ENCODE measurements at regions not wholly inside any gene's neighbourhood (a gene's known extent, or its start where the extent isn't known, plus 50 kb on each side); places are given as distances from the start of the nearest gene placed in this dataset.
"Not testable (repeated sequence)": the region's sequence is repeated elsewhere in the genome, so short reads cannot be mapped to it uniquely, and the experiment has no call there.

DNA sequence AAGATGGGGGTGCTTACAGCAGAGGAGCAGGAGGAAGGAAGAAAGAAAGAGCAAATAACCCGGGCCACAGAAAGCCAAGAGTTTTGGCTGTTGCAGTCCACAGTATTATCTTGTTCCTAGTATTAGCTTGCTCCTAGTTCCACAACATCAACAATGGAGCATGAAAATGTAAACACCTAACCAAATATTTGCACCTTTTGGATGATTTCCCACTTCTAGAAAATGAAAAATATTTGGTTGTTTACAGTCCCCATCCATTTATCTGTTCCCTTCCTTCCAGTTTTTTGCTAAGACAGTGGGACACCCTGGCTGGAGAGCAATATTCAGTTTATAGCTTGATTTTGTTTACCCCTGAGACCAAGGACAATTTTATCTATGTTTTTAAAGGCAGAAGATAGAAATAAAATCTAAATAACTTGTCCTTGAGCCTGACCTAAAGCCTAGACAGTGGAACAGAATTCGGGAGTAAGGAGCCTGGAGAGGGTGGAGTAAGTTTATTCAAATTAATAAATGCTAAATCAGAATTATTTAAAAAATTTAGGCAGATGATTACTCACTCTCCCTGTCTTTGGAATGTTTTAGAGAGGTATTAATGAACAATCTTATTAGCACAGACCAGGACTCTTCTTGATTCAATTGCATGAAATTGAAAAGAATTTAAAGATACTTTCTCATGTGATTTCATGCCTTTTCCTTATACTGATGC is 51.6 kb downstream of the RESF1 start:
- 64 to 73% methylated on average over 2 of the region's 2 CpGs for WGBS, 2 donors
- Histone ChIP-seq H3K36me3 (peaks cover 0 to 3% (median 0%) of the 10 kb centered on the region in 4 donors), H3K4me1 (no peaks in the 10 kb centered on the region), H3K27me3 (no peaks in the 10 kb centered on the region), H3K27ac (no peak overlapping the region), H3K4me3 (no peak overlapping the region), H3K9me3 (no peaks in the 10 kb centered on the region)
- TF ChIP-seq EP300 (IDR thresholded peaks at IDR 0.05) = no peak
- TF ChIP-seq POLR2AphosphoS5 (IDR thresholded peaks at IDR 0.05) = no peak
- TF ChIP-seq, protein P1, sequence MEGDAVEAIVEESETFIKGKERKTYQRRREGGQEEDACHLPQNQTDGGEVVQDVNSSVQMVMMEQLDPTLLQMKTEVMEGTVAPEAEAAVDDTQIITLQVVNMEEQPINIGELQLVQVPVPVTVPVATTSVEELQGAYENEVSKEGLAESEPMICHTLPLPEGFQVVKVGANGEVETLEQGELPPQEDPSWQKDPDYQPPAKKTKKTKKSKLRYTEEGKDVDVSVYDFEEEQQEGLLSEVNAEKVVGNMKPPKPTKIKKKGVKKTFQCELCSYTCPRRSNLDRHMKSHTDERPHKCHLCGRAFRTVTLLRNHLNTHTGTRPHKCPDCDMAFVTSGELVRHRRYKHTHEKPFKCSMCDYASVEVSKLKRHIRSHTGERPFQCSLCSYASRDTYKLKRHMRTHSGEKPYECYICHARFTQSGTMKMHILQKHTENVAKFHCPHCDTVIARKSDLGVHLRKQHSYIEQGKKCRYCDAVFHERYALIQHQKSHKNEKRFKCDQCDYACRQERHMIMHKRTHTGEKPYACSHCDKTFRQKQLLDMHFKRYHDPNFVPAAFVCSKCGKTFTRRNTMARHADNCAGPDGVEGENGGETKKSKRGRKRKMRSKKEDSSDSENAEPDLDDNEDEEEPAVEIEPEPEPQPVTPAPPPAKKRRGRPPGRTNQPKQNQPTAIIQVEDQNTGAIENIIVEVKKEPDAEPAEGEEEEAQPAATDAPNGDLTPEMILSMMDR (IDR thresholded peaks at IDR 0.05) = no peak
- TF ChIP-seq POLR2A (IDR thresholded peaks at IDR 0.05) = no peak
- no peak for DNase-seq
- intact Hi-C loops (cut with DNase I) = no loop called here

DNA sequence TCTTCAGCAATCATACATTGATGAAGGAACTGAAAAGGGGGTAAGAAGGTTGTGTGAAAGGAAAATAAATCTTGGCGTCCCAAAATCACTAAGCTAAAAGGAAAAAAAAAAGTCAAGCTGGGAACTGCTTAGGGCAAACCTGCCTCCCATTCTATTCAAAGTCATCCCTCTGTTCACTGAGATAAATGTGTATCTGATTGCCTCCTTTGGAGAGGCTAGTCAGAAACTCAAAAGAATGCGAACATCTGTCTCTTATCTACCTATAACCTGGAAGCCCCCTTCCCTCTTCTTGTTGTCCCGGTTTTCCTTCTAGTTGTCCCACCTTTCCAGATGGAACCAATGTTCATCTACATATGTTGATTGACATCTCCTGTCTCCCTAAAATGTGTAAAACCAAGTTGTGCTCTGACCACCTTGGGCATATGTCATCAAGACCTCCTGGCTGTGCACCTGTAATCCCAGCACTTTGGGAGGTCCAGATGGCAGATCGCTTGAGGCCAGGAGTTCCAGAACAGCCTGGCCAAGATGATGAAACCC is 53.1 kb downstream of the RESF1 start:
- intact Hi-C loops (cut with DNase I) = no loop called here
- 91 to 93% methylated on average over 4 of the region's 4 CpGs for WGBS, 2 donors
- Histone ChIP-seq H3K27me3 (no peaks in the 10 kb centered on the region), H3K4me3 (no peak overlapping the region), H3K36me3 (peaks cover 0 to 1% (median 0%) of the 10 kb centered on the region in 4 donors), H3K27ac (no peak overlapping the region), H3K9me3 (no peaks in the 10 kb centered on the region), H3K4me1 (no peaks in the 10 kb centered on the region)
- no peak for DNase-seq
- TF ChIP-seq EP300 (IDR thresholded peaks at IDR 0.05) = no peak
- TF ChIP-seq, protein P1 (IDR thresholded peaks at IDR 0.05) = no peak
- no peak for TF ChIP-seq POLR2AphosphoS5 (IDR thresholded peaks at IDR 0.05)
- no peak for TF ChIP-seq POLR2A (IDR thresholded peaks at IDR 0.05)

DNA sequence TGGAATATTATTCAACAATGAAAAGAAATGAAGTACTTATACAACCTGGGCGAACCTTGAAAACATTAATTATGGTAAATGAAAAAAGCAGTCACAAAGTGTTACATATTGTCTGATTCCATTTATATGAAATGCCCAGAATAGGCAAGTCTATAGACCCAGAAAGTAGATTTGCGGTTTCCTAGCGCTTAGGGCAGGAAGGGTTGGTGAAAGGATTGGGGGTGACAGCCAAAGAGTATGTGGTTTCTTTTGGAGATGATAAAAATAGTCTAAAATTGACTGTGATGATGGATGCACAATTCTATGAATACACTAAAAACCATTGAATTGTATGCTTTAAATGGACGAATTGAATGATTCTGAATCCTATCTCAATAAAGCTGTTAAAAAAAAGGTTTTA is 55.8 kb downstream of the RESF1 start:
- intact Hi-C loops (cut with DNase I) = no loop called here
- 82 to 95% methylated on average over 4 of the region's 4 CpGs for WGBS, 2 donors
- TF ChIP-seq POLR2AphosphoS5 (IDR thresholded peaks at IDR 0.05) (no peak), POLR2A (IDR thresholded peaks at IDR 0.05) (no peak), EP300 (IDR thresholded peaks at IDR 0.05) (no peak)
- TF ChIP-seq, protein P1 (IDR thresholded peaks at IDR 0.05) = no peak

DNA sequence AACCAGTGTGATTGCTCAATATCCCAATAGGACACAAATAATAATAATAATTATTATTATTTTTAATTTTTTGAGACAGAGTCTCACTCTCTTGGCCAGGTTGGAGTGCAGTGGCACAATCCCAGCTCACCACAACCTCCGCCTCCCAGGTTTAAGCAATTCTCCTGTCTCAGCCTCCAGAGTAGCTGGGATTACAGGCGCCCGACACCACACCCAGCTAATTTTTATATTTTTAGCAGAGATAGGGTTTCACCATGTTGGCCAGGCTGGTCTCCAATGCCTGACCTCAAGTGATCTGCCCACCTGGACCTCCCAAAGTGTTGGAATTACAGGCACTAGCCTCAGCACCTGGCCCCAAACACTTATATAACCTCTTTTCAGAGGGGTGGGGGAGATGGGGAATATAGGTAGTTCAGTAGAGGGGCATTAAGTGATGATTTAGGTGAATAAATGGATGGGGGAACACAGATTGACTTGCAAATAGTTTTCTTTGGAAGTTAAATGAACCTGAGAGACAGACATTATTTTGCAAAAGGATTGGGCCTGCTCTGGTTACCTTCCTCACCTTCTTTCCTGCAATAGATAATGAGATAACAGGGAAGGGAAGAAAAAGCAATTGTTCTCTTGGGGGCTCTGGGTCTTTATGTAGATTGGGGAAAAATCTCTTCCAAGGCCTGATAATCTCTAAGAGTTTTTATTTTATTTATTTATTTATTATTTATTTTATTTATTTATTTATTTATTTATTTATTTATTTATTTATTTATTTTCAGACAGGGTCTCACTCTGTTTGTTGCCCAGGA is 57.7 kb downstream of the RESF1 start:
- no peak for DNase-seq
- Histone ChIP-seq H3K4me1 (no peaks in the 10 kb centered on the region), H3K27ac (no peak overlapping the region), H3K9me3 (no peaks in the 10 kb centered on the region), H3K4me3 (no peak overlapping the region), H3K36me3 (no peaks in the 10 kb centered on the region), H3K27me3 (no peaks in the 10 kb centered on the region)
- 98 to 99% methylated on average over 3 of the region's 3 CpGs for WGBS, 2 donors
- intact Hi-C loops (cut with DNase I) = no loop called here
- no peak for TF ChIP-seq POLR2AphosphoS5 (IDR thresholded peaks at IDR 0.05)

More for the DNA sequence above, 55.8 kb downstream of the RESF1 start:
- Histone ChIP-seq H3K4me1 (no peaks in the 10 kb centered on the region), H3K27me3 (no peaks in the 10 kb centered on the region), H3K27ac (no peak overlapping the region), H3K4me3 (no peak overlapping the region), H3K9me3 (no peaks in the 10 kb centered on the region), H3K36me3 (no peaks in the 10 kb centered on the region)
- DNase-seq = no peak

DNA sequence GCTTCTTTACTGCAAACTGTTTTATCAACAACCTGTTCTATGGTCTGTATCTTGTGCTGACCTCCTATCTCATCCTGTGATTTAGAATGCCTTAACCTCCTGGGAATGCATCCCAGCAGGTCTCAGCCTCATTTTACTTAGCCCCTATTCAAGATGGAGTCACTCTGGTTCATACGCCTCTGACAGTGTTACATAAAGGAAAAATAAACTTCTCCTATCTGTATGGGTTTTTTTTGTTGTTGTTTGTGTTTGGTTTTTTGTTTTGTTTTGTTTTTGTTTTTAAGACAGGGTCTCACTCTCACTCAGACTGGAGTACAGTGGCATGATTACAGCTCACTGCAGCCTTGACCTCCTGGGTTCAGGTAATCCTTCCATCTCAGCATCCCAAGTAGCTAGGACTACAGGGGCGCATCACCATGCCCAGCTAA is 62.1 kb downstream of the RESF1 start:
- intact Hi-C loops (cut with DNase I) = no loop called here
- no peak for TF ChIP-seq POLR2AphosphoS5 (IDR thresholded peaks at IDR 0.05)
- TF ChIP-seq, protein P1 (IDR thresholded peaks at IDR 0.05) = no peak
- TF ChIP-seq EP300 (IDR thresholded peaks at IDR 0.05) = no peak
- TF ChIP-seq POLR2A (IDR thresholded peaks at IDR 0.05) = no peak
- Histone ChIP-seq H3K9me3 (no peaks in the 10 kb centered on the region), H3K27me3 (no peaks in the 10 kb centered on the region), H3K4me1 (no peaks in the 10 kb centered on the region), H3K4me3 (no peak overlapping the region), H3K36me3 (no peaks in the 10 kb centered on the region), H3K27ac (no peak overlapping the region)
- DNase-seq = no peak
- WGBS, 2 donors = 97% methylated on average over 2 of the region's 2 CpGs

DNA sequence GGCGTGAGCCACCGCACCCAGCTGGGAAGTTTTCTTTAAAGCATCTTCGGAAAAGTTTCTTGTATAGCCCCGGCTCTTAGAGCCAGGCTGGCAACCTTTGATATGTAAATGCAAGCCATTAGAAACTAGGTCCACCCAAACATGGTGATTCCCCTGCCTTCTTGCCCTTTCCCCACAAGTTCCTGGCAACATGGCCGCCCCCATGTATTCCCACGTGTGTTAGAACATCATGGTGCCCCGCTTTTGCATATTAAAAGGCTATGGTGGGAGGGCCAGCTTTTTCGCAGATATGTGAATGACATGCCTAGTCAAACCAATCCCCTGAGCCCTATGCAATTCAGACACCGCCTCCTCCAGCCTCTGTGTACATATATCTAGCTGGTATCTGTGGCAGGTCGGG is 63.2 kb downstream of the RESF1 start:
- H3K9me3 ChIP-seq; DNase-seq; H3K27ac ChIP-seq; H3K4me3 ChIP-seq; H3K4me1 ChIP-seq; intact Hi-C loops (cut with DNase I); H3K36me3 ChIP-seq; H3K27me3 ChIP-seq: not testable (repeated sequence)
- WGBS, 2 donors = 93 to 94% methylated on average over 10 of the region's 10 CpGs

DNA sequence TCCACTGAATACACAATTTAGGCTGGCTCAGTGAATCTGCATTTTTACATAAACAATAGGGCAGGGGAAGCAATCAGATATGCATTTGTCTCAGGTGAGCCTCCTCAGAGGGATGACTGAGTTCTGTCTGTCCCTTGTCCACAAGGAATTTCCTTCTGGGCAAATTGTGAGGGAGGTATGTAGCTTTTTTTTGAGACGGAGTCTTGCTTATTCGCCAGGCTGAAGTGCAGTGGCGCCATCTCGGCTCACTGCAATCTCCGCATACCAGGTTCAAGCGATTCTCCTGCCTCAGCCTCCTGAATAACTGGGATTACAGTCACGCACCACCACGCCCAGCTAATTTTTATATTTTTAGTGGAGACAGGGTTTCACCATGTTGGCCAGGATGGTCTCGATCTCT is 64.6 kb downstream of the RESF1 start:
- intact Hi-C loops (cut with DNase I); H3K4me3 ChIP-seq; H3K4me1 ChIP-seq; H3K9me3 ChIP-seq; H3K36me3 ChIP-seq; H3K27ac ChIP-seq; H3K27me3 ChIP-seq; DNase-seq: not testable (repeated sequence)
- 92 to 98% methylated on average over 9 of the region's 9 CpGs for WGBS, 2 donors

All from sigmoid colon (tissue), 6 donors.